ENCODE measurements at regions not wholly inside any gene's neighbourhood (a gene's known extent, or its start where the extent isn't known, plus 50 kb on each side); places are given as distances from the start of the nearest gene placed in this dataset.

DNA sequence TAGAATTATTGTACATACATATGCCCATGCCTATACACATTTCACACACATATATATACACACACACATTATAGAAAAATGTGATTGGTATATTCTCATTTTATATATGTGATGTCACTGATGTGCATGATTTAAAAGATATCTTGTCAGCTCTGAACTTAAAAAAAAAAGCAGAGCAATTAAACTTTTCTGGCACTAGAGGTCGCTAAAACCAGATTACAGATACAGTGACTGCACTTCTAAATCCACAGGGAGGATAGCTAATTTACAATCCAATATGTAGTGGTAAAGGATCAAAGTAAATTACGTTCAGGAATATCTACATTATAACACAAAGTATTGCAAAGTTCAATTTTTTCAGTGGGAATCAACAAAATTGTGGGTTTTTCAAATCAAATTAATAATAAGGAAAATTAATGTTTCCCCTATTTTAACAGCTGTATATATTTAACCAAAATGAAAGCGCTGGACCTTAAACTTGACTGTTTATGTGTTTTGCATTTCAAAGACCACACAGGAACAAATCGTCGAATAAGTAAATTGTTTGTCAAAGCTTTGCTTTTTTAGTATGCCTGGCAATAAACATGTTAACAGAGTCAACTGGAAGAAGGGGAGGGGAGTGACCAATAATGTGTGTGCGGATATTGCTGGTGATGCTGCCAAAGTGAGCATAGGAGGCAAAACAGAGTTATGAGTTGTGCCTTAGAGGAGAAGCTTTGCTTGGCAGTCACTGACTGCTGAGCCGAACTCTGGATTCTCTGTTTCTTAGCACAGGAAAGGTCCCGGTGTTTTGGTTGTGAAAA is 1201.4 kb upstream of the C9orf72 start:
- in situ Hi-C loops (cut with MboI; ENCODE audit: low pct_unique_long_range_greater_than_20kb, low sequenced_read_pairs), result loop anchor here (25.0 kb wide), 1 partner anchor 438 kb away; the partner anchor contains the start of gene LINGO2
- peak; percentile 51 for DNase-seq

GRCh38 chr9:28779243-28779642 is 1206.0 kb upstream of the C9orf72 start:
- DNase-seq, result no peak
- in situ Hi-C loops (cut with MboI; ENCODE audit: low pct_unique_long_range_greater_than_20kb, low sequenced_read_pairs), result loop anchor here (25.0 kb wide), 1 partner anchor 433 kb away; the partner anchor contains the start of gene LINGO2

- no peak for DNase-seq
- in situ Hi-C loops (cut with MboI; ENCODE audit: low pct_unique_long_range_greater_than_20kb, low sequenced_read_pairs), result loop anchor here (25.0 kb wide), 1 partner anchor 431 kb away; the partner anchor contains the start of gene LINGO2
Observed at GRCh38 chr9:28781481-28781880, 1208.2 kb upstream of the C9orf72 start.

- in situ Hi-C loops (cut with MboI; ENCODE audit: low pct_unique_long_range_greater_than_20kb, low sequenced_read_pairs), result loop anchor here (25.0 kb wide), 1 partner anchor 430 kb away; the partner anchor contains the start of gene LINGO2
- DNase-seq, result peak; percentile 39
Observed at GRCh38 chr9:28782630-28783029, 1209.3 kb upstream of the C9orf72 start.

- in situ Hi-C loops (cut with MboI; ENCODE audit: low pct_unique_long_range_greater_than_20kb, low sequenced_read_pairs), result loop anchor here (25.0 kb wide), 1 partner anchor 420 kb away; the partner anchor contains the start of gene LINGO2
- no peak for DNase-seq
Observed at GRCh38 chr9:28792716-28793115, 1219.4 kb upstream of the C9orf72 start.

DNA sequence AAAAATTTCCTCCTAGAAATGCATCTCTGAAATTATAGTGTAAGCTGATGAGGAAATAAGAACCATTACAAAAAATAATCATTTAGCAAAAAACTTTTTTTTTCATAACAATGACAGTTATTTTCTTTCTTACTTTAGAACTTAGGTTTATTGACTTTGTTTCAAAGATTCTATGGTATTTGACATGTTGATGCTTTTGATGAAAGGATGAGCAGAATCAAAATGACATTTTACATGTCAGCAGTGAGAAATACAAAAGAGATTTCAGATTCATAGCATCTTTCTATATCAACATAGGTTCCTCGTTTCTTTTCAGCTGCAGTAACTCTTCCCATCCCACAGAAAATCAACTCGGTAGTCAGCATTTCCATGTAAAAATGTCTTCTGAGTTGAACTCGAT is 1226.6 kb upstream of the C9orf72 start:
- in situ Hi-C loops (cut with MboI; ENCODE audit: low pct_unique_long_range_greater_than_20kb, low sequenced_read_pairs), result loop anchor here (25.0 kb wide), 1 partner anchor 412 kb away; the partner anchor contains the start of gene LINGO2
- DNase-seq, result no peak

- in situ Hi-C loops (cut with MboI; ENCODE audit: low pct_unique_long_range_greater_than_20kb, low sequenced_read_pairs), result no loop called here
- no peak for DNase-seq
Observed at GRCh38 chr9:28801144-28801799, 1228.0 kb upstream of the C9orf72 start.

GRCh38 chr9:28805197-28805596 is 1231.9 kb upstream of the C9orf72 start:
- no peak for DNase-seq

GRCh38 chr9:28808042-28808441 is 1234.8 kb upstream of the C9orf72 start:
- in situ Hi-C loops (cut with MboI; ENCODE audit: low pct_unique_long_range_greater_than_20kb, low sequenced_read_pairs), result no loop called here
- DNase-seq, result no peak

More at GRCh38 chr9:28805197-28805596, 1231.9 kb upstream of the C9orf72 start:
- in situ Hi-C loops (cut with MboI; ENCODE audit: low pct_unique_long_range_greater_than_20kb, low sequenced_read_pairs), result no loop called here

DNA sequence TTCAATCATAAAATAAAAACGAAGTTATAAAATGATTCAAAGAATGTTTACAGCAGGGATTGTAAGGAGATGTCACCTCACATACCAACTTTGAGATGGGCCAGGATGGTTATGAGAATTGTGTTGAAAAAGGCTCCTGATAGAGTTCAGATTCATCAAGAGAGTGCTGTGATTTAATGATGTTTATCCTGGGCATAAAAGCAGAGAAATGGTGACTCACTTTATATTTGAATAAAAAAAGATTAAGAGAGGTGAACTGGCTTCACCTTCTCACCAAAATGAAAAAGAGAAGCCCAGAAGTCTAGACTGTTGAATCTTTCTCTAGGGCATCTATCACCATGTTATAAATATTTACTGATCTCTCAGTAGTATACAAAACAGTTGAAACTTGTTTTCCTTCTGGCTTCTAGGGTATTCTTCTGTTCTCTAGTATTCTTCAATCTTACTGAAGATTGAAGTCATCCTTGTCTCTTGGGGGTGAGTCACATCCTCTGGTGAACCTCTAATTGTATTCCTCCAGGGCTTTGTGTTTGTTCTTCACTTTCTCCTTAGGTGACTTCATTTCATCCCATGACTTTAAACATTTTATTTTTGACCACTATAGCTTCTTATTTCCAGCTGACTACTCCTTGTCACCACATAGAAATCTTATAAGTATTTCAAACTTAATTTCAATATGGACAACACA is 1237.3 kb upstream of the C9orf72 start:
- DNase-seq, result no peak
- in situ Hi-C loops (cut with MboI; ENCODE audit: low pct_unique_long_range_greater_than_20kb, low sequenced_read_pairs), result no loop called here

- in situ Hi-C loops (cut with MboI; ENCODE audit: low pct_unique_long_range_greater_than_20kb, low sequenced_read_pairs), result no loop called here
Observed at GRCh38 chr9:28820741-28821140, 1247.5 kb upstream of the C9orf72 start.

GRCh38 chr9:28821240-28821639 is 1248.0 kb upstream of the C9orf72 start:
- DNase-seq, result no peak
- in situ Hi-C loops (cut with MboI; ENCODE audit: low pct_unique_long_range_greater_than_20kb, low sequenced_read_pairs), result no loop called here

More at GRCh38 chr9:28820741-28821140, 1247.5 kb upstream of the C9orf72 start:
- peak; percentile 29 for DNase-seq

- in situ Hi-C loops (cut with MboI; ENCODE audit: low pct_unique_long_range_greater_than_20kb, low sequenced_read_pairs), result no loop called here
- DNase-seq, result no peak
Observed at GRCh38 chr9:28824432-28824963, 1251.2 kb upstream of the C9orf72 start.

- in situ Hi-C loops (cut with MboI; ENCODE audit: low pct_unique_long_range_greater_than_20kb, low sequenced_read_pairs), result no loop called here
- no peak for DNase-seq
Observed at GRCh38 chr9:28832168-28832770, 1259.0 kb upstream of the C9orf72 start.

- DNase-seq, result no peak
- in situ Hi-C loops (cut with MboI; ENCODE audit: low pct_unique_long_range_greater_than_20kb, low sequenced_read_pairs), result no loop called here
Observed at GRCh38 chr9:28834156-28834555, 1260.9 kb upstream of the C9orf72 start.

- in situ Hi-C loops (cut with MboI; ENCODE audit: low pct_unique_long_range_greater_than_20kb, low sequenced_read_pairs), result no loop called here
- no peak for DNase-seq
Observed at GRCh38 chr9:28839778-28840430, 1266.6 kb upstream of the C9orf72 start.

DNA sequence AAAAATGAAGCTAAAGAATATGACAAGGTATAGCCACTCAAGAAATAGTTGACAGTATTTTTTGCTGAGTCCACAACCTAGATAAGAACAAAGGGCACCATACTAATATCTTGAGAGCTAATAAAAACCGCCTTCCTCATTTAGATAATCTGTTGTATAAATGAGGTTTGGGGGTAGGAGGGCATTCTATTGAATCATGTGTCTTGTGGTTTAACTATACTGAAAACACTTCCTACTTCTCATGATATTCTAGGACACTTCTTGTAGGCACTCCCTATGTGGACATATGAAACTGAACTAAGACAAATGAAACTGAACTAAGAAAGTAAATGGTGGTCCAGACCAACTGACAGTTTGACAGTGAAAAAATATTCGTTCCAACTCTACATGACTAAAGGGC is 1268.5 kb upstream of the C9orf72 start:
- in situ Hi-C loops (cut with MboI; ENCODE audit: low pct_unique_long_range_greater_than_20kb, low sequenced_read_pairs), result no loop called here
- peak; percentile 58 for DNase-seq

DNA sequence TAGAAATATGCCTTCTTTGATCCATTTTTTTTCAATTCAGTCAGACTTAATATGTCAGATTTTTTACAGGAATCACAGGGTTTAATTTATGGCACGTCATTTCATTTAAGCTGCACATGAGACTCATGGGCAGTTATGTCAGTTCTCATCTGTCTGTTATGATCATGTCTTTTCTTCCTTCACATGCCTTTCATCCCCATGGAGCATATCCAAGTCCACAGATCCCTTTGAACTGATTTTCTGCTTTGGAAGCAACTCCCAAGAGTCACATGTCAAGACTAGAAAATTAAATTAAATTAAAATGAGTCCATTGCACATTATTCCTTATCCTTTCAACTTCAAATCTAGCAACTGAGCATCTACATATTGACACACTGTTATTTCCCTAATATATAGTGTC is 1274.0 kb upstream of the C9orf72 start:
- no peak for DNase-seq
- in situ Hi-C loops (cut with MboI; ENCODE audit: low pct_unique_long_range_greater_than_20kb, low sequenced_read_pairs), result no loop called here
